OCI-LY3 (cell line): ENCODE measurements at regions not wholly inside any gene's neighbourhood (a gene's known extent, or its start where the extent isn't known, plus 50 kb on each side); places are given as distances from the start of the nearest gene placed in this dataset.
"Not testable (repeated sequence)": the region's sequence is repeated elsewhere in the genome, so short reads cannot be mapped to it uniquely, and the experiment has no call there.

ENCODE experiments used
- H2AFZ ChIP-seq: fragments of 200-600, 300-600 bp; shearing (Covaris generic); 2 replicates; pipeline ENCODE4 v1.6.0; 2014; ENCODE audit warnings: antibody characterized with exemption, low read depth, low read length
- H3K27ac ChIP-seq: fragments of 200-600, 300-600 bp; sonication (generic); 2 replicates; pipeline ENCODE4 v1.5.1; 2014; ENCODE audit warnings: mild to moderate bottlenecking, low read length, moderate library complexity, mixed read lengths
- H3K27me3 ChIP-seq: fragments of 200-600, 300-600 bp; sonication (generic); 2 replicates; pipeline ENCODE4 v1.6.1; 2014; ENCODE audit warnings: low read depth, low read length, mixed read lengths
- H3K36me3 ChIP-seq: fragments of 200-600, 300-600 bp; sonication (generic); replicated peaks from 2 replicates; pipeline ENCODE3; 2014; ENCODE audit warnings: low read depth, low read length, mixed read lengths
- H3K4me1 ChIP-seq: fragments of 300-600, 200-600 bp; sonication (generic); 2 replicates; pipeline ENCODE4 v1.6.1; 2014; ENCODE audit warnings: low read length, mixed read lengths
- H3K4me2 ChIP-seq: fragments of 200-600, 300-600 bp; sonication (generic); 2 replicates; pipeline ENCODE4 v1.6.1; 2014; ENCODE audit warnings: low read length, mixed read lengths
- H3K4me3 ChIP-seq: fragments of 300-600, 200-600 bp; sonication (generic); 2 replicates; pipeline ENCODE4 v1.5.1; 2014; ENCODE audit warnings: antibody characterized with exemption, mild to moderate bottlenecking, low read length, moderate library complexity
- H3K79me2 ChIP-seq: fragments of 300-600, 200-600 bp; shearing (Covaris generic); 2 replicates; pipeline ENCODE4 v1.6.1; 2014; ENCODE audit warnings: mild to moderate bottlenecking, low read length, mixed read lengths
- H3K9ac ChIP-seq: fragments of 300-600, 200-600 bp; shearing (Covaris generic); 2 replicates; pipeline ENCODE4 v1.6.0; 2014; ENCODE audit warnings: mild to moderate bottlenecking, low read length, moderate library complexity
- H3K9me3 ChIP-seq: fragments of 200-600, 300-600 bp; shearing (Covaris generic); 2 replicates; pipeline ENCODE4 v1.6.1; 2014; ENCODE audit warnings: low read length, mixed read lengths; ENCODE audit not compliant: insufficient read depth
- H4K20me1 ChIP-seq: fragments of 200-600, 300-600 bp; sonication (generic); 2 replicates; pipeline ENCODE4 v1.6.1; 2016; ENCODE audit warnings: low read length, mixed read lengths; ENCODE audit not compliant: insufficient read depth
- CTCF ChIP-seq: fragments of 200-600, 300-600 bp; sonication (generic); IDR thresholded peaks from 2 replicates; pipeline ENCODE4 v1.5.1; 2014; ENCODE audit warnings: antibody characterized with exemption, low read length, low read depth
- EZH2phosphoT487 ChIP-seq: fragments of 200-600 bp; shearing (Covaris generic); IDR thresholded peaks from 2 replicates; pipeline ENCODE4 v1.6.1; 2018; ENCODE audit warnings: antibody characterized with exemption, mixed run types, low read depth

GRCh38 chr16:63776034-63776433 lies 1345.8 kb downstream of the CDH11 start:
- no peak for TF ChIP-seq EZH2phosphoT487
- no peak for TF ChIP-seq CTCF
- Histone ChIP-seq H3K4me2 (no peak overlapping the region), H4K20me1 (no peaks in the 10 kb centered on the region)

GRCh38 chr16:63774302-63774701 lies 1347.6 kb downstream of the CDH11 start:
- H3K27me3 ChIP-seq: no peaks in the 10 kb centered on the region
- H2AFZ ChIP-seq: no peak overlapping the region
- TF ChIP-seq EZH2phosphoT487 (no peak), CTCF (no peak)
- H3K4me1 ChIP-seq: no peaks in the 10 kb centered on the region
- no peaks in the 10 kb centered on the region for H3K9me3 ChIP-seq
- no peak overlapping the region for H3K27ac ChIP-seq
- no peaks in the 10 kb centered on the region for H4K20me1 ChIP-seq
- H3K4me3 ChIP-seq: no peak overlapping the region
- no peaks in the 10 kb centered on the region for H3K79me2 ChIP-seq
- H3K9ac ChIP-seq: no peak overlapping the region
- H3K36me3 ChIP-seq: no peaks in the 10 kb centered on the region
- no peak overlapping the region for H3K4me2 ChIP-seq

More at GRCh38 chr16:63776034-63776433, 1345.8 kb downstream of the CDH11 start:
- no peaks in the 10 kb centered on the region for H3K36me3 ChIP-seq
- H3K27me3 ChIP-seq: no peaks in the 10 kb centered on the region
- H3K4me3 ChIP-seq: no peak overlapping the region
- no peak overlapping the region for H3K27ac ChIP-seq
- no peaks in the 10 kb centered on the region for H3K4me1 ChIP-seq
- no peak overlapping the region for H3K9ac ChIP-seq
- no peaks in the 10 kb centered on the region for H3K79me2 ChIP-seq
- no peak overlapping the region for H2AFZ ChIP-seq
- H3K9me3 ChIP-seq: no peaks in the 10 kb centered on the region

- Histone ChIP-seq H3K9ac (no peak overlapping the region), H3K79me2 (no peaks in the 10 kb centered on the region), H4K20me1 (no peaks in the 10 kb centered on the region), H3K27me3 (no peaks in the 10 kb centered on the region), H3K36me3 (no peaks in the 10 kb centered on the region), H3K4me2 (no peak overlapping the region), H2AFZ (no peak overlapping the region), H3K27ac (no peak overlapping the region), H3K4me3 (no peak overlapping the region), H3K9me3 (no peaks in the 10 kb centered on the region), H3K4me1 (no peaks in the 10 kb centered on the region)
- no peak for TF ChIP-seq EZH2phosphoT487
- TF ChIP-seq CTCF: no peak
Measured at GRCh38 chr16:63769211-63769610, 1352.7 kb downstream of the CDH11 start.

GRCh38 chr16:63760246-63760645 lies 1361.6 kb downstream of the CDH11 start:
- H3K4me1 ChIP-seq, H3K79me2 ChIP-seq, H3K4me2 ChIP-seq, H3K27me3 ChIP-seq, H2AFZ ChIP-seq, H3K9ac ChIP-seq, H3K36me3 ChIP-seq, H3K4me3 ChIP-seq, H4K20me1 ChIP-seq, H3K27ac ChIP-seq, H3K9me3 ChIP-seq: not testable (repeated sequence)

- no peaks in the 10 kb centered on the region for H4K20me1 ChIP-seq
- H3K27ac ChIP-seq: no peak overlapping the region
- H3K79me2 ChIP-seq: no peaks in the 10 kb centered on the region
- H3K27me3 ChIP-seq: no peaks in the 10 kb centered on the region
- H3K9ac ChIP-seq: no peak overlapping the region
- TF ChIP-seq CTCF: no peak
- no peak for TF ChIP-seq EZH2phosphoT487
- H3K4me2 ChIP-seq: no peak overlapping the region
- no peak overlapping the region for H3K4me3 ChIP-seq
- H2AFZ ChIP-seq: no peak overlapping the region
- H3K4me1 ChIP-seq: no peaks in the 10 kb centered on the region
- no peaks in the 10 kb centered on the region for H3K36me3 ChIP-seq
- H3K9me3 ChIP-seq: no peaks in the 10 kb centered on the region
Measured at GRCh38 chr16:63752347-63752746, 1369.5 kb downstream of the CDH11 start.
